IMR-90 (cell line): ENCODE measurements at regions not wholly inside any gene's neighbourhood (a gene's known extent, or its start where the extent isn't known, plus 50 kb on each side); places are given as distances from the start of the nearest gene placed in this dataset.

Experiments
- ATAC-seq: fragments of 200-7000 bp; cut with Tn5 transposase; 2 replicates; pipeline ENCODE4 v1.9.1; 2020; ENCODE audit warnings: low read depth, mild to moderate bottlenecking, moderate library complexity
- BruUV-seq: library from RNA; stranded (reverse); fragments of 400-500 nt; replicated peaks from 2 replicates; lab custom pipeline; 2021; lab: Mats Ljungman, UMichigan
- CTCF ChIA-PET: fragments of 300-600 bp; formaldehyde crosslinking; extraction: SDS; loops from one replicate; lab custom pipeline; 2021; ENCODE audit warnings: antibody characterized with exemption; lab: Yijun Ruan, JAX
- POLR2A ChIA-PET: fragments of 300-600 bp; sonication (Branson Sonifier 250); formaldehyde crosslinking; loops from one replicate; lab custom pipeline; 2022; ENCODE audit warnings: antibody characterized with exemption; ENCODE audit not compliant: unreplicated experiment; lab: Charles Lee
- DNase-seq: peaks from one replicate; pipeline ENCODE4 v3.0.0; 2013
- H2AFZ ChIP-seq: replicated peaks from 2 replicates; pipeline ENCODE3; 2013; ENCODE audit warnings: low read length, mild to moderate bottlenecking; ENCODE audit not compliant: poor library complexity
- H2AK5ac ChIP-seq: 2 replicates; pipeline ENCODE4 v1.6.1; 2013; ENCODE audit warnings: low read depth, low read length, inconsistent platforms
- H2AK9ac ChIP-seq: replicated peaks from 2 replicates; pipeline ENCODE3; 2013; ENCODE audit warnings: mild to moderate bottlenecking, low read depth, low read length, moderate library complexity; ENCODE audit not compliant: poor library complexity
- H2BK120ac ChIP-seq: 2 replicates; pipeline ENCODE4 v1.6.1; 2013; ENCODE audit warnings: low read depth, low read length, inconsistent platforms
- H2BK15ac ChIP-seq: 3 replicates; pipeline ENCODE4 v1.6.1; 2013; ENCODE audit warnings: low read depth, low read length, inconsistent platforms
- H2BK20ac ChIP-seq: 2 replicates; pipeline ENCODE4 v1.6.1; 2013; ENCODE audit warnings: low read depth, mild to moderate bottlenecking, inconsistent platforms, low read length, moderate library complexity
- H2BK5ac ChIP-seq: 2 replicates; pipeline ENCODE4 v1.6.1; 2013; ENCODE audit warnings: mild to moderate bottlenecking, low read depth, low read length, inconsistent platforms; ENCODE audit not compliant: poor library complexity, severe bottlenecking
- H3K14ac ChIP-seq: replicated peaks from 2 replicates; pipeline ENCODE4 v1.6.1; 2013; ENCODE audit warnings: low read depth, low read length, inconsistent platforms
- H3K18ac ChIP-seq: 2 replicates; pipeline ENCODE4 v1.6.1; 2013; ENCODE audit warnings: low read depth, low read length, control low read depth
- H3K23ac ChIP-seq: 2 replicates; pipeline ENCODE4 v1.6.1; 2013; ENCODE audit warnings: low read depth, low read length, inconsistent platforms
- H3K27ac ChIP-seq: 2 replicates; pipeline ENCODE4 v1.5.1; 2013; ENCODE audit warnings: mild to moderate bottlenecking, control low read depth, low read length; ENCODE audit not compliant: insufficient read depth
- H3K27me3 ChIP-seq: 2 replicates; pipeline ENCODE4 v1.6.1; 2013; ENCODE audit warnings: low read length; ENCODE audit not compliant: control insufficient read depth, insufficient read depth
- H3K36me3 ChIP-seq: 2 replicates; pipeline ENCODE4 v1.6.1; 2013; ENCODE audit warnings: low read length, mixed read lengths; ENCODE audit not compliant: control insufficient read depth, insufficient read depth
- H3K4ac ChIP-seq: 2 replicates; pipeline ENCODE4 v1.6.1; 2013; ENCODE audit warnings: low read depth, low read length, inconsistent platforms
- H3K4me1 ChIP-seq: 2 replicates; pipeline ENCODE4 v1.6.1; 2013; ENCODE audit warnings: low read length, mixed read lengths; ENCODE audit not compliant: control insufficient read depth, insufficient read depth
- H3K4me2 ChIP-seq: 2 replicates; pipeline ENCODE4 v1.6.1; 2013; ENCODE audit warnings: low read depth, mild to moderate bottlenecking, control low read depth, low read length, moderate library complexity
- H3K4me3 ChIP-seq: 2 replicates; pipeline ENCODE4 v1.5.1; 2013; ENCODE audit warnings: low read depth, mild to moderate bottlenecking, control low read depth, low read length, moderate library complexity; ENCODE audit not compliant: insufficient read depth
- H3K56ac ChIP-seq: 2 replicates; pipeline ENCODE4 v1.6.1; 2013; ENCODE audit warnings: low read length, inconsistent platforms; ENCODE audit not compliant: insufficient read depth; ENCODE audit errors: extremely low read depth
- H3K79me1 ChIP-seq, 2 experiments: 2 replicates each; pipeline ENCODE4 v1.6.1; 2013; ENCODE audit warnings: low read length in 2 of 2, inconsistent platforms in 1 of 2, low read depth in 1 of 2
- H3K9ac ChIP-seq: 2 replicates; pipeline ENCODE4 v1.6.1; 2013; ENCODE audit warnings: low read depth, low read length, control low read depth
- H3K9me1 ChIP-seq: 2 replicates; pipeline ENCODE4 v1.6.1; 2013; ENCODE audit warnings: low read length, inconsistent platforms; ENCODE audit not compliant: insufficient read depth
- H3K9me3 ChIP-seq: 2 replicates; pipeline ENCODE4 v1.6.1; 2013; ENCODE audit warnings: low read length; ENCODE audit not compliant: control insufficient read depth, insufficient read depth
- H4K20me1 ChIP-seq: 2 replicates; pipeline ENCODE4 v1.6.1; 2013; ENCODE audit warnings: low read length, inconsistent platforms; ENCODE audit not compliant: insufficient read depth
- H4K5ac ChIP-seq: 2 replicates; pipeline ENCODE4 v1.6.1; 2013; ENCODE audit warnings: mild to moderate bottlenecking, low read depth, low read length, control low read depth
- H4K8ac ChIP-seq, 2 experiments: 2 replicates each; pipeline ENCODE4 v1.6.1; 2013; ENCODE audit warnings: low read depth in 2 of 2, low read length in 2 of 2, control low read depth in 1 of 2, inconsistent platforms in 1 of 2
- H4K91ac ChIP-seq: 2 replicates; pipeline ENCODE4 v1.6.1; 2013; ENCODE audit warnings: low read depth, low read length, inconsistent platforms; ENCODE audit not compliant: insufficient read depth
- BHLHE40 ChIP-seq: fragments of 150-350 bp; IDR thresholded peaks from 2 replicates; pipeline ENCODE4 v1.6.1; 2016; ENCODE audit warnings: mild to moderate bottlenecking, low read depth, low read length
- ELK1 ChIP-seq: fragments of 150-350 bp; IDR thresholded peaks from 2 replicates; pipeline ENCODE4 v1.6.1; 2016; ENCODE audit warnings: low read depth, mild to moderate bottlenecking, low read length, moderate library complexity, borderline replicate concordance
- MAZ ChIP-seq: IDR thresholded peaks from 2 replicates; pipeline ENCODE4 v1.6.1; 2012; ENCODE audit warnings: low read depth, mild to moderate bottlenecking, low read length, improper control_type of control experiment, moderate library complexity, borderline replicate concordance
- MXI1 ChIP-seq: IDR thresholded peaks from 2 replicates; pipeline ENCODE4 v1.6.1; 2012; ENCODE audit warnings: low read depth, mild to moderate bottlenecking, low read length, moderate library complexity, borderline replicate concordance
- RFX5 ChIP-seq: IDR thresholded peaks from 2 replicates; pipeline ENCODE4 v1.8.0; 2012; ENCODE audit warnings: low read depth, mild to moderate bottlenecking, low read length, moderate library complexity
- SMC3 ChIP-seq: fragments of 150-350 bp; IDR thresholded peaks from 2 replicates; pipeline ENCODE4 v1.6.1; 2016; ENCODE audit warnings: low read depth, mild to moderate bottlenecking, antibody characterized with exemption, low read length, moderate library complexity
- WGBS, 2 experiments: methylation state at CpG; one replicate each; pipeline versions ENCODE4 v1.1.5 to v1.1.7; 2013; ENCODE audit warnings: missing lambda C conversion rate in 2 of 2; ENCODE audit not compliant: insufficient read length in 1 of 2; ENCODE audit errors: extremely low coverage in 2 of 2; 5-methylcytosine and 5-hydroxymethylcytosine counted together
- dilution Hi-C: fragments of 300-500 bp; cut with HindIII; formaldehyde crosslinking; loops from one replicate; pipeline ENCODE4 v1.14.3; 2018; ENCODE audit warnings: low sequenced_read_pairs; ENCODE audit not compliant: unreplicated experiment
- in situ Hi-C: fragments of 300-500 bp; cut with MboI; formaldehyde crosslinking; loops from 3 replicates; pipeline ENCODE4 v1.14.3; 2019; ENCODE audit warnings: low sequenced_read_pairs, inconsistent platforms, mixed read lengths
- intact Hi-C: fragments of 100-400 bp; cut with micrococcal nuclease; formaldehyde crosslinking; loops from 2 replicates; pipeline ENCODE4 v1.10.0; 2022

GRCh38 chr21:35825370-35826353, 234.7 kb downstream of the SETD4 start:
- Histone ChIP-seq H4K91ac (no peak overlapping the region), H4K5ac (no peak overlapping the region), H3K27me3 (no peaks in the 10 kb centered on the region; the same call in 1 of the 2 replicates), H2AK9ac (no peak overlapping the region), H2BK15ac (no peak overlapping the region), H3K4ac (no peak overlapping the region), H3K4me2 (no peak overlapping the region), H3K4me1 (no peaks in the 10 kb centered on the region), H3K36me3 (no peaks in the 10 kb centered on the region), H2BK120ac (no peak overlapping the region), H2BK5ac (no peak overlapping the region), H3K9me1 (no peaks in the 10 kb centered on the region), H3K23ac (no peak overlapping the region), H3K79me1 (no peaks in the 10 kb centered on the region), H2AFZ (no peak overlapping the region), H3K4me3 (no peak overlapping the region), H3K18ac (no peak overlapping the region), H3K14ac (no peak overlapping the region), H2AK5ac (no peak overlapping the region), H3K56ac (no peak overlapping the region), H2BK20ac (no peak overlapping the region), H3K27ac (no peak overlapping the region), H4K8ac (no peak overlapping the region), H3K9me3 (peaks cover 2% of the 10 kb centered on the region; the same call in 1 of the 2 replicates), H4K20me1 (no peaks in the 10 kb centered on the region), H3K9ac (no peak overlapping the region)
- in situ Hi-C loops (no loop called here), dilution Hi-C loops (no loop called here), intact Hi-C loops (no loop called here)
- ChIA-PET CTCF (no interaction called here), POLR2A (no interaction called here)
- DNase-seq (no peak), ATAC-seq (no peak)
- BruUV-seq, result no TSS peak
- TF ChIP-seq SMC3 (no peak), RFX5 (no peak), ELK1 (no peak), BHLHE40 (no peak), MAZ (no peak), MXI1 (no peak)
- WGBS, 2 experiments, result 100% methylated on average over 1 of the region's 8 CpGs; no CpG with 5 or more reads in 1 of the 2 experiments
